Spleen (tissue), 11 donors: ENCODE measurements at regions not wholly inside any gene's neighbourhood (a gene's known extent, or its start where the extent isn't known, plus 50 kb on each side); places are given as distances from the start of the nearest gene placed in this dataset.
A peak's percentile ranks its signal among the peaks of the same experiment; 100 is the strongest.

Source experiments
- DNase-seq: peaks from one replicate; pipeline ENCODE4 v3.0.0-alpha.2; 2020
- H3K27ac ChIP-seq, 8 donors: fragments of 200-600 bp; sonication (generic) in 7 of 8; 1 replicate in 4 of 8; 2 replicates in 4 of 8; pipeline versions ENCODE4 v1.5.0 to v1.8.0; 2016 to 2021; ENCODE audit warnings: inconsistent platforms in 4 of 8, mild to moderate bottlenecking in 4 of 8, moderate library complexity in 1 of 8
- H3K27me3 ChIP-seq, 7 donors: fragments of 200-600 bp; sonication (generic) in 6 of 7; replicated peaks in 1 of 7; 1 replicate in 4 of 7; 2 replicates in 3 of 7; pipeline versions ENCODE4 v1.5.0 to v1.8.0; 2016 to 2021; ENCODE audit warnings: inconsistent platforms in 3 of 7, mild to moderate bottlenecking in 1 of 7
- H3K36me3 ChIP-seq, 6 donors: fragments of 200-600 bp; sonication (generic) in 5 of 6; 1 replicate in 4 of 6; 2 replicates in 2 of 6; pipeline versions ENCODE4 v1.5.0 to v1.8.0; 2016 to 2021; ENCODE audit warnings: inconsistent platforms in 2 of 6
- H3K4me1 ChIP-seq, 6 donors: fragments of 200-600 bp; sonication (generic) in 5 of 6; 1 replicate in 3 of 6; 2 replicates in 3 of 6; pipeline versions ENCODE4 v1.5.0 to v1.8.0; 2016 to 2021; ENCODE audit warnings: inconsistent platforms in 3 of 6
- H3K4me3 ChIP-seq, 8 donors: fragments of 200-600 bp; sonication (generic) in 7 of 8; 1 replicate in 4 of 8; 2 replicates in 4 of 8; pipeline versions ENCODE4 v1.5.0 to v1.8.0; 2016 to 2021; ENCODE audit warnings: inconsistent platforms in 4 of 8, mild to moderate bottlenecking in 4 of 8, moderate library complexity in 2 of 8
- H3K9me3 ChIP-seq, 8 donors: fragments of 200-600 bp; sonication (generic) in 7 of 8; 1 replicate in 4 of 8; 2 replicates in 4 of 8; pipeline versions ENCODE4 v1.5.0 to v1.8.0; 2016 to 2021; ENCODE audit warnings: inconsistent platforms in 4 of 8
- CTCF ChIP-seq, 11 experiments: fragments of 200-600 bp in 7 of 11; fragments of 450-650 bp in 4 of 11; sonication (generic) in 4 of 11; IDR thresholded peaks in 8 of 11; conservative IDR thresholded peaks in 3 of 11; 1 replicate in 7 of 11; 2 replicates in 4 of 11; pipeline versions ENCODE4 v1.4.0 to v1.8.0; 2016 to 2021; ENCODE audit warnings: antibody characterized with exemption in 11 of 11, inconsistent platforms in 4 of 11, mild to moderate bottlenecking in 1 of 11
- POLR2A ChIP-seq, 3 donors: fragments of 450-650 bp; IDR thresholded peaks; one replicate each; pipeline ENCODE4 v1.5.1; 2017; ENCODE audit warnings: antibody characterized with exemption in 3 of 3, mild to moderate bottlenecking in 1 of 3
- POLR2AphosphoS5 ChIP-seq, 3 donors: sonication (generic); formaldehyde crosslinking; IDR thresholded peaks; one replicate each; pipeline ENCODE4 v1.5.1; 2017; ENCODE audit warnings: antibody characterized with exemption in 3 of 3
- WGBS, 5 donors: extraction: QIAGEN DNeasy Blood & Tissue Kit in 3 of 5; methylation state at CpG; one replicate each; pipeline versions ENCODE4 v1.1.5 to v1.1.7; 2013 to 2018; 5-methylcytosine and 5-hydroxymethylcytosine counted together
- intact Hi-C: fragments of 100-400 bp; cut with DNase I; formaldehyde crosslinking; loops from one replicate; pipeline ENCODE4 v1.15.0; 2023; ENCODE audit warnings: low total_unique reads
- donor health status: healthy with polysubstance abuse.
- donor health status: DM: no; HTN: no; CAD: no; lungs with moderate emphysema.
- donor health status: DM: no; HTN: no; CAD: no.
- donor health status: Bipolar disorder and iron deficiency.
- donor health status: healthy.
- donor health status: DM: no; HTN: no; CAD: no.
- donor health status: DM: yes; HTN: yes; CAD: no.

- Histone ChIP-seq H3K27me3 (no peaks in the 10 kb centered on the region), H3K4me3 (no peak overlapping the region), H3K4me1 (no peaks in the 10 kb centered on the region), H3K27ac (no peak overlapping the region), H3K36me3 (no peaks in the 10 kb centered on the region), H3K9me3 (peaks cover 0 to 71% (median 33%) of the 10 kb centered on the region in 8 donors)
- WGBS, 5 donors = 81 to 97% (median 93%) methylated on average over 1 of the region's 1 CpG
- no peak for TF ChIP-seq CTCF (IDR thresholded peaks at IDR 0.05 in 8 of 11, conservative IDR thresholded peaks at IDR 0.05 in 3 of 11)
- no peak for DNase-seq
- intact Hi-C loops = no loop called here
Measured at GRCh38 chr14:45486599-45486998, 233.6 kb upstream of the MIS18BP1 start.

- intact Hi-C loops = no loop called here
- no peak for DNase-seq
- Histone ChIP-seq H3K27ac (no peak overlapping the region), H3K4me1 (no peaks in the 10 kb centered on the region), H3K9me3 (no peaks in the 10 kb centered on the region), H3K36me3 (no peaks in the 10 kb centered on the region), H3K27me3 (no peaks in the 10 kb centered on the region), H3K4me3 (no peak overlapping the region)
- TF ChIP-seq CTCF (IDR thresholded peaks at IDR 0.05 in 8 of 11, conservative IDR thresholded peaks at IDR 0.05 in 3 of 11) (no peak), POLR2AphosphoS5 (IDR thresholded peaks at IDR 0.05) (no peak), POLR2A (IDR thresholded peaks at IDR 0.05) (no peak)
- WGBS, 5 donors = 71 to 89% (median 79%) methylated on average over 1 of the region's 1 CpG
Measured at GRCh38 chr14:45467023-45467422, 214.0 kb upstream of the MIS18BP1 start.

- no peaks in the 10 kb centered on the region for H3K4me1 ChIP-seq
- TF ChIP-seq CTCF (IDR thresholded peaks at IDR 0.05 in 8 of 11, conservative IDR thresholded peaks at IDR 0.05 in 3 of 11) (no peak), POLR2A (IDR thresholded peaks at IDR 0.05) (no peak), POLR2AphosphoS5 (IDR thresholded peaks at IDR 0.05) (no peak)
- no peak for DNase-seq
- H3K9me3 ChIP-seq = peaks cover 0 to 4% (median 0%) of the 10 kb centered on the region in 8 donors
- intact Hi-C loops = no loop called here
- H3K27me3 ChIP-seq = no peaks in the 10 kb centered on the region
- H3K4me3 ChIP-seq = no peak overlapping the region
- 33 to 50% (median 37%) methylated on average over 1 of the region's 1 CpG for WGBS, 5 donors
- no peaks in the 10 kb centered on the region for H3K36me3 ChIP-seq
- no peak overlapping the region for H3K27ac ChIP-seq
Measured at GRCh38 chr14:45434221-45434620, 181.2 kb upstream of the MIS18BP1 start.

- no peak for TF ChIP-seq POLR2A (IDR thresholded peaks at IDR 0.05)
- TF ChIP-seq CTCF (IDR thresholded peaks at IDR 0.05 in 8 of 11, conservative IDR thresholded peaks at IDR 0.05 in 3 of 11) = peak in 8 of 11 experiments; percentile 17 to 57 (median 44)
- Histone ChIP-seq H3K9me3 (peaks cover 0 to 19% (median 15%) of the 10 kb centered on the region in 8 donors), H3K27me3 (no peaks in the 10 kb centered on the region), H3K4me1 (no peaks in the 10 kb centered on the region), H3K4me3 (no peak overlapping the region), H3K36me3 (no peaks in the 10 kb centered on the region), H3K27ac (no peak overlapping the region)
- intact Hi-C loops = no loop called here
- no peak for DNase-seq
- WGBS, 5 donors = 0 to 3% (median 0%) methylated on average over 2 of the region's 2 CpGs
Measured at GRCh38 chr14:45426685-45427282, 173.8 kb upstream of the MIS18BP1 start.
